ENCODE measurements at regions not wholly inside any gene's neighbourhood (a gene's known extent, or its start where the extent isn't known, plus 50 kb on each side); places are given as distances from the start of the nearest gene placed in this dataset.

- TF ChIP-seq CTCF (IDR thresholded peaks at IDR 0.05) (no peak), POLR2AphosphoS5 (IDR thresholded peaks at IDR 0.05) (peak; percentile 63 to 88 (median 80)), POLR2A (IDR thresholded peaks at IDR 0.05) (no peak)
These were observed 145.8 kb downstream of the DICER1 start for GRCh38 chr14:95011445-95012006.
